WTC11 (cell line): ENCODE measurements at regions not wholly inside any gene's neighbourhood (a gene's known extent, or its start where the extent isn't known, plus 50 kb on each side); places are given as distances from the start of the nearest gene placed in this dataset.

Source experiments
- ATAC-seq: fragments of 200-7000 bp; cut with Tn5 transposase; 2 replicates; pipeline ENCODE4 v1.10.0; 2021; ENCODE audit warnings: mild to moderate bottlenecking, moderate library complexity
- CTCF ChIA-PET: fragments of 300-600 bp; sonication (Branson Sonifier 250); formaldehyde crosslinking; loops from one replicate; lab custom pipeline; 2021; ENCODE audit warnings: antibody characterized with exemption; lab: Charles Lee
- POLR2A ChIA-PET: fragments of 350-600 bp; sonication (Branson Sonifier 250); formaldehyde crosslinking; loops from one replicate; lab custom pipeline; 2021; ENCODE audit warnings: antibody characterized with exemption; lab: Charles Lee
- DNase-seq: peaks from one replicate; pipeline ENCODE4 v3.0.0; 2021; ENCODE audit warnings: low spot score
- H3K27ac Mint-ChIP-seq: 2 replicates; pipeline ENCODE4 v1.8.0; 2021; ENCODE audit warnings: mixed read lengths
- H3K27me3 Mint-ChIP-seq: 2 replicates; pipeline ENCODE4 v1.8.0; 2021; ENCODE audit warnings: low read depth, mild to moderate bottlenecking, moderate library complexity, mixed read lengths
- H3K36me3 Mint-ChIP-seq: 2 replicates; pipeline ENCODE4 v1.8.0; 2021; ENCODE audit warnings: mixed read lengths
- H3K4me1 Mint-ChIP-seq: 2 replicates; pipeline ENCODE4 v1.8.0; 2022; ENCODE audit warnings: mixed read lengths
- H3K4me3 Mint-ChIP-seq: 2 replicates; pipeline ENCODE4 v1.8.0; 2021; ENCODE audit warnings: mild to moderate bottlenecking, moderate library complexity, mixed read lengths
- H3K9me3 Mint-ChIP-seq: 2 replicates; pipeline ENCODE4 v1.8.0; 2021; ENCODE audit warnings: mixed read lengths
- CBFB ChIP-seq: sonication (generic); formaldehyde crosslinking; IDR thresholded peaks from 2 replicates; pipeline ENCODE4 v1.8.1; 2022; ENCODE audit warnings: mild to moderate bottlenecking, low read depth, missing genetic modification reagents
- CREB1 ChIP-seq: sonication (generic); formaldehyde crosslinking; IDR thresholded peaks from 2 replicates; pipeline ENCODE4 v1.8.0; 2023; ENCODE audit warnings: mild to moderate bottlenecking, missing genetic modification reagents
- CREM ChIP-seq: sonication (generic); formaldehyde crosslinking; IDR thresholded peaks from 2 replicates; pipeline ENCODE4 v1.8.1; 2022; ENCODE audit warnings: mild to moderate bottlenecking, missing genetic modification reagents, moderate library complexity
- EMX1 ChIP-seq: fragments of 250-450 bp; sonication (Bioruptor Pico); IDR thresholded peaks from 2 replicates; pipeline ENCODE4 v1.8.0; 2021; ENCODE audit warnings: mild to moderate bottlenecking
- ESRRA ChIP-seq: sonication (generic); formaldehyde crosslinking; IDR thresholded peaks from 2 replicates; pipeline ENCODE4 v1.8.1; 2022; ENCODE audit warnings: mild to moderate bottlenecking, missing genetic modification reagents, borderline replicate concordance
- NR2C2 ChIP-seq: sonication (generic); formaldehyde crosslinking; IDR thresholded peaks from 2 replicates; pipeline ENCODE4 v1.8.0; 2022; ENCODE audit warnings: mild to moderate bottlenecking, missing genetic modification reagents
- RORB ChIP-seq: fragments of 250-450 bp; sonication (Bioruptor Pico); IDR thresholded peaks from 2 replicates; pipeline ENCODE4 v1.9.0; 2021; ENCODE audit warnings: mild to moderate bottlenecking
- ZNF232 ChIP-seq: sonication (generic); formaldehyde crosslinking; IDR thresholded peaks from 2 replicates; pipeline ENCODE4 v1.8.0; 2022; ENCODE audit warnings: mild to moderate bottlenecking, missing genetic modification reagents
- ZNF317 ChIP-seq: sonication (generic); formaldehyde crosslinking; IDR thresholded peaks from 2 replicates; pipeline ENCODE4 v1.8.1; 2023; ENCODE audit warnings: low read depth, mild to moderate bottlenecking, moderate library complexity, missing genetic modification reagents, borderline replicate concordance
- ZNF416 ChIP-seq: fragments of 250-450 bp; sonication (Bioruptor Pico); IDR thresholded peaks from 2 replicates; pipeline ENCODE4 v1.9.0; 2021; ENCODE audit warnings: mild to moderate bottlenecking, inconsistent platforms
- TF ChIP-seq, protein P1 (sequence below): sonication (generic); formaldehyde crosslinking; IDR thresholded peaks from 2 replicates; pipeline ENCODE4 v1.8.1; 2023; ENCODE audit warnings: mild to moderate bottlenecking, missing genetic modification reagents, moderate library complexity
- TF ChIP-seq, protein P2 (sequence below): fragments of 250-450 bp; sonication (Bioruptor Pico); IDR thresholded peaks from 2 replicates; pipeline ENCODE4 v1.9.0; 2021; ENCODE audit warnings: mild to moderate bottlenecking, borderline replicate concordance
- TF ChIP-seq, protein P3 (sequence below): sonication (generic); formaldehyde crosslinking; IDR thresholded peaks from 2 replicates; pipeline ENCODE4 v1.8.1; 2022; ENCODE audit warnings: mild to moderate bottlenecking, moderate library complexity, missing genetic modification reagents
- TF ChIP-seq, protein P4 (sequence below): sonication (generic); formaldehyde crosslinking; IDR thresholded peaks from 2 replicates; pipeline ENCODE4 v1.8.0; 2022; ENCODE audit warnings: mild to moderate bottlenecking, missing genetic modification reagents
- TF ChIP-seq, protein P5 (sequence below): sonication (generic); formaldehyde crosslinking; IDR thresholded peaks from 2 replicates; pipeline ENCODE4 v1.8.0; 2022; ENCODE audit warnings: mild to moderate bottlenecking, missing genetic modification reagents
- TF ChIP-seq, protein P6 (sequence below): fragments of 200-600 bp; IDR thresholded peaks from 2 replicates; pipeline ENCODE4 v1.8.0; 2022; ENCODE audit warnings: antibody characterized with exemption

DNA sequence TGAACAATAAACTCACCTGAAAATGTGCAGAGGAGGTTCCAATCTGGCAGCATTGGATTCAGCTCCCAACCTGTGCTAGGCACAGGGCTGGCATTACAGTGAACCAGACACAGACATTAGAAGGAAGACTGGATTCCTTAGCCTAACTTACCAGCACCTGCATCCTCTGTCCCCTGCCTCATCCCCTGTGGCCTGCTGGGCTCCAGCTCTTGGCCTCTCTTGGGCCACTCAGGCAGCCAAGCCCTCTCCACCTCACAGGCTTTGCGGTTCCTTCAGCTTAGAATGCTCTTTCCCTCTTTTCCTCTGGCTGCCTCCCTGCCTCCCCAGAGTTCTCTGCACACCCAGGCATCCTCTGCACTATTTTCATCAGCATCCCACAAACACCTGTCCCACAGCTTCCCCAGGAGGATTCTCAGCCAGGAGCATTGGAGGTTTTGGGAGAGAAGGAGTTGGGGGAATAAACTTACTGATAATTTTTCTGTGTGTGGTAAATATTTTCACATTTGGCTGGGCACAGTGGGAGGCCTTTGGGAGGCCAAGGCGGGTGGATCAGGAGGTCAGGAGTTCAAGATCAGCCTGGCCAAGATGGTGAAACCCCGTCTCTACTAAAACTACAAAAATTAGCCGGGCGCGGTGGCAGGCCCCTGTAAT, 132.0 kb downstream of the INHBB start (continued):
- TF ChIP-seq, protein P1, sequence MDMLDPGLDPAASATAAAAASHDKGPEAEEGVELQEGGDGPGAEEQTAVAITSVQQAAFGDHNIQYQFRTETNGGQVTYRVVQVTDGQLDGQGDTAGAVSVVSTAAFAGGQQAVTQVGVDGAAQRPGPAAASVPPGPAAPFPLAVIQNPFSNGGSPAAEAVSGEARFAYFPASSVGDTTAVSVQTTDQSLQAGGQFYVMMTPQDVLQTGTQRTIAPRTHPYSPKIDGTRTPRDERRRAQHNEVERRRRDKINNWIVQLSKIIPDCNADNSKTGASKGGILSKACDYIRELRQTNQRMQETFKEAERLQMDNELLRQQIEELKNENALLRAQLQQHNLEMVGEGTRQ (CRISPR knock-in tag), result no peak
- TF ChIP-seq, protein P2, sequence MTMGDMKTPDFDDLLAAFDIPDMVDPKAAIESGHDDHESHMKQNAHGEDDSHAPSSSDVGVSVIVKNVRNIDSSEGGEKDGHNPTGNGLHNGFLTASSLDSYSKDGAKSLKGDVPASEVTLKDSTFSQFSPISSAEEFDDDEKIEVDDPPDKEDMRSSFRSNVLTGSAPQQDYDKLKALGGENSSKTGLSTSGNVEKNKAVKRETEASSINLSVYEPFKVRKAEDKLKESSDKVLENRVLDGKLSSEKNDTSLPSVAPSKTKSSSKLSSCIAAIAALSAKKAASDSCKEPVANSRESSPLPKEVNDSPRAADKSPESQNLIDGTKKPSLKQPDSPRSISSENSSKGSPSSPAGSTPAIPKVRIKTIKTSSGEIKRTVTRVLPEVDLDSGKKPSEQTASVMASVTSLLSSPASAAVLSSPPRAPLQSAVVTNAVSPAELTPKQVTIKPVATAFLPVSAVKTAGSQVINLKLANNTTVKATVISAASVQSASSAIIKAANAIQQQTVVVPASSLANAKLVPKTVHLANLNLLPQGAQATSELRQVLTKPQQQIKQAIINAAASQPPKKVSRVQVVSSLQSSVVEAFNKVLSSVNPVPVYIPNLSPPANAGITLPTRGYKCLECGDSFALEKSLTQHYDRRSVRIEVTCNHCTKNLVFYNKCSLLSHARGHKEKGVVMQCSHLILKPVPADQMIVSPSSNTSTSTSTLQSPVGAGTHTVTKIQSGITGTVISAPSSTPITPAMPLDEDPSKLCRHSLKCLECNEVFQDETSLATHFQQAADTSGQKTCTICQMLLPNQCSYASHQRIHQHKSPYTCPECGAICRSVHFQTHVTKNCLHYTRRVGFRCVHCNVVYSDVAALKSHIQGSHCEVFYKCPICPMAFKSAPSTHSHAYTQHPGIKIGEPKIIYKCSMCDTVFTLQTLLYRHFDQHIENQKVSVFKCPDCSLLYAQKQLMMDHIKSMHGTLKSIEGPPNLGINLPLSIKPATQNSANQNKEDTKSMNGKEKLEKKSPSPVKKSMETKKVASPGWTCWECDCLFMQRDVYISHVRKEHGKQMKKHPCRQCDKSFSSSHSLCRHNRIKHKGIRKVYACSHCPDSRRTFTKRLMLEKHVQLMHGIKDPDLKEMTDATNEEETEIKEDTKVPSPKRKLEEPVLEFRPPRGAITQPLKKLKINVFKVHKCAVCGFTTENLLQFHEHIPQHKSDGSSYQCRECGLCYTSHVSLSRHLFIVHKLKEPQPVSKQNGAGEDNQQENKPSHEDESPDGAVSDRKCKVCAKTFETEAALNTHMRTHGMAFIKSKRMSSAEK (CRISPR knock-in tag), result no peak
- TF ChIP-seq ZNF416 (CRISPR knock-in tag), result no peak
- no peak for TF ChIP-seq NR2C2
- TF ChIP-seq, protein P3, sequence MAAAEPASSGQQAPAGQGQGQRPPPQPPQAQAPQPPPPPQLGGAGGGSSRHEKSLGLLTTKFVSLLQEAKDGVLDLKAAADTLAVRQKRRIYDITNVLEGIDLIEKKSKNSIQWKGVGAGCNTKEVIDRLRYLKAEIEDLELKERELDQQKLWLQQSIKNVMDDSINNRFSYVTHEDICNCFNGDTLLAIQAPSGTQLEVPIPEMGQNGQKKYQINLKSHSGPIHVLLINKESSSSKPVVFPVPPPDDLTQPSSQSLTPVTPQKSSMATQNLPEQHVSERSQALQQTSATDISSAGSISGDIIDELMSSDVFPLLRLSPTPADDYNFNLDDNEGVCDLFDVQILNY (CRISPR knock-in tag), result no peak
- TF ChIP-seq ZNF317 (CRISPR knock-in tag), result no peak
- no peak for TF ChIP-seq EMX1 (CRISPR knock-in tag)
- no peak for TF ChIP-seq CREM
- TF ChIP-seq ZNF232 (CRISPR knock-in tag), result no peak
- no peak for TF ChIP-seq CBFB (CRISPR knock-in tag)

DNA sequence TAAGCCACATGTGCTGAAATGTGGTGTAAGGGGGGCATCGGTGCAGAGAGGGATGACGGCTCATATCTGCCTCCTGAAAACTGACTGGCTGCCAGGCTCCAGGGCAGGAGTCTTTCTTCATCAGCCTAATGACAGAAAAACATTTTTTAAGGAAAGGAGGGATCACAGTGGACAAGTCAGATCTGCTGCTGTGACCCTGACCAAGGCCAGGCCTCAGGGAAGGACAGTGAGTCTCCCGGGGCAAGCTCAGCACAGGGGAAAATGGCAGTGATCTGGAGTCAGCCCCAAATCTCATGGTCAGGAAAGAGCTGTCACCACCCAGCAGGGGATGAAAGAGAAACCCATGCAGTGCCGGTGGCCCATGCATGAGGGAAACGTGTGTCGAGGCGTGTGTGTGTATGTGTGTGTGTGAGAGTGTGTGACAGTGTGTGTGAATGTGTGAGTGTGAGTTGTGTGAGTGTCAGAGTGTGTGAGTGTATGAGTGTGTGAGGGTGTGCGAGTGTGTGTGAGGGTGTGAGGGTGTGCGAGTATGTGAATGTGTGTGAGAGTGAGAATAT, 134.5 kb downstream of the INHBB start:
- peaks cover 70% of the 10 kb centered on the region for H3K27me3 Mint-ChIP-seq
- POLR2A ChIA-PET, result no interaction called here
- no peak overlapping the region for H3K27ac Mint-ChIP-seq
- no peak for DNase-seq
- H3K4me1 Mint-ChIP-seq, result no peaks in the 10 kb centered on the region
- H3K4me3 Mint-ChIP-seq, result no peak overlapping the region
- H3K9me3 Mint-ChIP-seq, result no peaks in the 10 kb centered on the region
- no peak for ATAC-seq
- no peaks in the 10 kb centered on the region for H3K36me3 Mint-ChIP-seq
- CTCF ChIA-PET, result interaction anchor here (0.8 kb wide), 2 partner anchors 73 to 137 kb away, joined by 3 read pairs; no protein-coding TSS in a partner anchor
- TF ChIP-seq, protein P4, sequence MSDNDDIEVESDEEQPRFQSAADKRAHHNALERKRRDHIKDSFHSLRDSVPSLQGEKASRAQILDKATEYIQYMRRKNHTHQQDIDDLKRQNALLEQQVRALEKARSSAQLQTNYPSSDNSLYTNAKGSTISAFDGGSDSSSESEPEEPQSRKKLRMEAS (CRISPR knock-in tag), result no peak
- TF ChIP-seq ESRRA (CRISPR knock-in tag) (no peak), CREB1 (CRISPR knock-in tag) (no peak), RORB (no peak)
- TF ChIP-seq, protein P5, sequence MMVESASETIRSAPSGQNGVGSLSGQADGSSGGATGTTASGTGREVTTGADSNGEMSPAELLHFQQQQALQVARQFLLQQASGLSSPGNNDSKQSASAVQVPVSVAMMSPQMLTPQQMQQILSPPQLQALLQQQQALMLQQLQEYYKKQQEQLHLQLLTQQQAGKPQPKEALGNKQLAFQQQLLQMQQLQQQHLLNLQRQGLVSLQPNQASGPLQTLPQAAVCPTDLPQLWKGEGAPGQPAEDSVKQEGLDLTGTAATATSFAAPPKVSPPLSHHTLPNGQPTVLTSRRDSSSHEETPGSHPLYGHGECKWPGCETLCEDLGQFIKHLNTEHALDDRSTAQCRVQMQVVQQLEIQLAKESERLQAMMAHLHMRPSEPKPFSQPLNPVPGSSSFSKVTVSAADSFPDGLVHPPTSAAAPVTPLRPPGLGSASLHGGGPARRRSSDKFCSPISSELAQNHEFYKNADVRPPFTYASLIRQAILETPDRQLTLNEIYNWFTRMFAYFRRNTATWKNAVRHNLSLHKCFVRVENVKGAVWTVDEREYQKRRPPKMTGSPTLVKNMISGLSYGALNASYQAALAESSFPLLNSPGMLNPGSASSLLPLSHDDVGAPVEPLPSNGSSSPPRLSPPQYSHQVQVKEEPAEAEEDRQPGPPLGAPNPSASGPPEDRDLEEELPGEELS (CRISPR knock-in tag), result no peak
- TF ChIP-seq, protein P6, sequence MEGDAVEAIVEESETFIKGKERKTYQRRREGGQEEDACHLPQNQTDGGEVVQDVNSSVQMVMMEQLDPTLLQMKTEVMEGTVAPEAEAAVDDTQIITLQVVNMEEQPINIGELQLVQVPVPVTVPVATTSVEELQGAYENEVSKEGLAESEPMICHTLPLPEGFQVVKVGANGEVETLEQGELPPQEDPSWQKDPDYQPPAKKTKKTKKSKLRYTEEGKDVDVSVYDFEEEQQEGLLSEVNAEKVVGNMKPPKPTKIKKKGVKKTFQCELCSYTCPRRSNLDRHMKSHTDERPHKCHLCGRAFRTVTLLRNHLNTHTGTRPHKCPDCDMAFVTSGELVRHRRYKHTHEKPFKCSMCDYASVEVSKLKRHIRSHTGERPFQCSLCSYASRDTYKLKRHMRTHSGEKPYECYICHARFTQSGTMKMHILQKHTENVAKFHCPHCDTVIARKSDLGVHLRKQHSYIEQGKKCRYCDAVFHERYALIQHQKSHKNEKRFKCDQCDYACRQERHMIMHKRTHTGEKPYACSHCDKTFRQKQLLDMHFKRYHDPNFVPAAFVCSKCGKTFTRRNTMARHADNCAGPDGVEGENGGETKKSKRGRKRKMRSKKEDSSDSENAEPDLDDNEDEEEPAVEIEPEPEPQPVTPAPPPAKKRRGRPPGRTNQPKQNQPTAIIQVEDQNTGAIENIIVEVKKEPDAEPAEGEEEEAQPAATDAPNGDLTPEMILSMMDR, result no peak
